SK-N-SH (cell line): ENCODE measurements at regions not wholly inside any gene's neighbourhood (a gene's known extent, or its start where the extent isn't known, plus 50 kb on each side); places are given as distances from the start of the nearest gene placed in this dataset.

Experiments used
- CTCF ChIA-PET: fragments of 300-600, 350-600 bp; formaldehyde crosslinking; extraction: SDS; loops from one replicate; lab custom pipeline; 2021; lab: Yijun Ruan, JAX
- POLR2A ChIA-PET: fragments of 350-600 bp; sonication (Branson Sonifier 250); formaldehyde crosslinking; extraction: SDS; loops from one replicate; lab custom pipeline; 2020; ENCODE audit warnings: antibody characterized with exemption, inconsistent platforms; lab: Yijun Ruan, JAX
- DNase-seq: peaks from one replicate; pipeline ENCODE4 v3.0.0; 2012
- H2AFZ ChIP-seq: fragments of 200-600 bp; sonication (generic); 2 replicates; pipeline ENCODE4 v1.8.1; 2016; ENCODE audit warnings: antibody characterized with exemption, mild to moderate bottlenecking, low read depth
- H3F3A ChIP-seq: fragments of 200-600 bp; sonication (generic); replicated peaks from 2 replicates; pipeline ENCODE3; 2016; ENCODE audit warnings: antibody characterized with exemption, mild to moderate bottlenecking; ENCODE audit not compliant: insufficient read depth
- H3K27ac ChIP-seq, 2 experiments: fragments of 200-500 bp in 1 of 2; fragments of 200-600 bp in 1 of 2; sonication (Bioruptor generic) in 1 of 2; sonication (generic), shearing (Covaris generic) in 1 of 2; 2 replicates each; pipeline versions ENCODE4 v1.5.1 to v1.6.1; 2014 to 2016; ENCODE audit warnings: low read depth in 2 of 2, inconsistent platforms in 1 of 2, low read length in 1 of 2, mild to moderate bottlenecking in 1 of 2, mixed read lengths in 1 of 2
- H3K27me3 ChIP-seq: fragments of 200-600 bp; sonication (generic), shearing (Covaris generic); 2 replicates; pipeline ENCODE4 v1.6.1; 2016; ENCODE audit warnings: mixed run types; ENCODE audit not compliant: insufficient read depth
- H3K36me3 ChIP-seq, 2 experiments: fragments of 200-500 bp in 1 of 2; fragments of 200-600 bp in 1 of 2; sonication (Bioruptor generic) in 1 of 2; sonication (generic) in 1 of 2; replicated peaks in 1 of 2; 2 replicates each; pipeline versions ENCODE3 to v1.5.1; 2014 to 2016; ENCODE audit warnings: low read length in 1 of 2, mild to moderate bottlenecking in 1 of 2; ENCODE audit not compliant: insufficient read depth in 2 of 2, control insufficient read depth in 1 of 2
- H3K4me1 ChIP-seq, 2 experiments: fragments of 200-500 bp in 1 of 2; fragments of 200-600 bp in 1 of 2; sonication (Bioruptor generic) in 1 of 2; sonication (generic), shearing (Covaris generic) in 1 of 2; 2 replicates each; pipeline versions ENCODE4 v1.5.1 to v1.6.1; 2014 to 2016; ENCODE audit warnings: low read depth in 1 of 2, low read length in 1 of 2, mixed run types in 1 of 2; ENCODE audit not compliant: insufficient read depth in 2 of 2, control insufficient read depth in 1 of 2
- H3K4me2 ChIP-seq: fragments of 200-600 bp; sonication (generic), shearing (Covaris generic); 2 replicates; pipeline ENCODE4 v1.6.1; 2017; ENCODE audit warnings: mixed run types
- H3K4me3 ChIP-seq, 2 experiments: fragments of 200-500 bp in 1 of 2; fragments of 200-600 bp in 1 of 2; sonication (Bioruptor generic) in 1 of 2; sonication (generic), shearing (Covaris generic) in 1 of 2; 2 replicates each; pipeline versions ENCODE4 v1.5.1 to v1.8.1; 2014 to 2016; ENCODE audit warnings: low read depth in 2 of 2, inconsistent platforms in 1 of 2, low read length in 1 of 2, mild to moderate bottlenecking in 1 of 2, mixed read lengths in 1 of 2, moderate library complexity in 1 of 2
- H3K79me2 ChIP-seq: fragments of 200-600 bp; sonication (generic); 2 replicates; pipeline ENCODE4 v1.8.1; 2017; ENCODE audit warnings: mild to moderate bottlenecking; ENCODE audit not compliant: insufficient read depth
- H3K9ac ChIP-seq: fragments of 200-600 bp; sonication (generic); 2 replicates; pipeline ENCODE4 v1.6.1; 2017; ENCODE audit warnings: mixed run types
- H3K9me2 ChIP-seq: fragments of 200-600 bp; sonication (generic); 2 replicates; pipeline ENCODE4 v1.6.1; 2017; ENCODE audit warnings: mixed run types
- H3K9me3 ChIP-seq: fragments of 200-600 bp; sonication (generic); 2 replicates; pipeline ENCODE4 v1.6.1; 2017; ENCODE audit warnings: mixed run types, mild to moderate bottlenecking, moderate library complexity
- H4K20me1 ChIP-seq: fragments of 200-600 bp; sonication (generic); 2 replicates; pipeline ENCODE4 v1.6.1; 2017; ENCODE audit warnings: mild to moderate bottlenecking, mixed run types; ENCODE audit not compliant: insufficient read depth
- CHD2 ChIP-seq: fragments of 150-350 bp; IDR thresholded peaks from 2 replicates; pipeline ENCODE4 v1.6.1; 2018; ENCODE audit warnings: low read length; ENCODE audit not compliant: partially characterized antibody
- CTCF ChIP-seq: fragments of 200-600 bp; sonication (generic); IDR thresholded peaks from 2 replicates; pipeline ENCODE4 v1.6.1; 2017; ENCODE audit warnings: antibody characterized with exemption, mild to moderate bottlenecking, moderate library complexity
- EP300 ChIP-seq, 2 experiments: IDR thresholded peaks; 2 replicates each; pipeline versions ENCODE4 v1.4.0 to v1.6.1; 2012; ENCODE audit warnings: borderline replicate concordance in 1 of 2, low read depth in 1 of 2, low read length in 1 of 2
- EZH2phosphoT487 ChIP-seq: fragments of 200-600 bp; sonication (generic); IDR thresholded peaks from 2 replicates; pipeline ENCODE4 v1.6.1; 2017; ENCODE audit warnings: low read depth, mixed run types, mild to moderate bottlenecking, antibody characterized with exemption, moderate library complexity, borderline replicate concordance
- MEF2A ChIP-seq: IDR thresholded peaks from 2 replicates; pipeline ENCODE4 v1.4.0; 2012; ENCODE audit warnings: low read depth, borderline replicate concordance
- NFIC ChIP-seq: IDR thresholded peaks from 2 replicates; pipeline ENCODE4 v1.4.0; 2012; ENCODE audit warnings: borderline replicate concordance
- PBX3 ChIP-seq: IDR thresholded peaks from 2 replicates; pipeline ENCODE4; 2012
- POLR2AphosphoS5 ChIP-seq: IDR thresholded peaks from 2 replicates; pipeline ENCODE4 v1.6.1; 2012; ENCODE audit warnings: low read depth, low read length
- RAD21 ChIP-seq: IDR thresholded peaks from 2 replicates; pipeline ENCODE4 v1.6.1; 2012; ENCODE audit warnings: mild to moderate bottlenecking, low read length
- REST ChIP-seq: IDR thresholded peaks from 2 replicates; pipeline ENCODE4 v1.6.1; 2012; ENCODE audit warnings: mild to moderate bottlenecking, low read depth, low read length, moderate library complexity
- RFX5 ChIP-seq: IDR thresholded peaks from 2 replicates; pipeline ENCODE4 v1.6.1; 2012; ENCODE audit warnings: mild to moderate bottlenecking, improper control_type of control experiment, low read length
- RXRA ChIP-seq: IDR thresholded peaks from 2 replicates; pipeline ENCODE4 v1.4.0; 2012; ENCODE audit warnings: low read depth, mild to moderate bottlenecking, borderline replicate concordance
- SMC3 ChIP-seq: IDR thresholded peaks from 2 replicates; pipeline ENCODE4 v1.6.1; 2012; ENCODE audit warnings: low read depth, low read length, improper control_type of control experiment
- TAF1 ChIP-seq: IDR thresholded peaks from 2 replicates; pipeline ENCODE4 v1.6.1; 2012; ENCODE audit warnings: low read depth, mild to moderate bottlenecking, low read length, moderate library complexity, borderline replicate concordance
- TCF12 ChIP-seq: IDR thresholded peaks from 2 replicates; pipeline ENCODE4 v1.4.0; 2012
- USF1 ChIP-seq: IDR thresholded peaks from 2 replicates; pipeline ENCODE4 v1.4.0; 2012; ENCODE audit warnings: low read depth, borderline replicate concordance
- YY1 ChIP-seq: IDR thresholded peaks from 2 replicates; pipeline ENCODE4 v1.4.0; 2012; ENCODE audit warnings: low read depth, mild to moderate bottlenecking
- ZBTB33 ChIP-seq: IDR thresholded peaks from 2 replicates; pipeline ENCODE4 v1.4.0; 2012; ENCODE audit warnings: low read depth, borderline replicate concordance
- WGBS: methylation state at CpG from one replicate; pipeline ENCODE4 v1.1.6; 2017; ENCODE audit warnings: low lambda C conversion rate; 5-methylcytosine and 5-hydroxymethylcytosine counted together

- Histone ChIP-seq H2AFZ (no peak overlapping the region), H3F3A (peaks cover 18% of the 10 kb centered on the region), H3K79me2 (no peaks in the 10 kb centered on the region), H3K9me2 (no peaks in the 10 kb centered on the region), H4K20me1 (no peaks in the 10 kb centered on the region), H3K4me1 (peaks cover 6 to 79% of the 10 kb centered on the region in 2 experiments; a peak in 3 of 4 replicates), H3K36me3 (no peaks in the 10 kb centered on the region), H3K27me3 (no peaks in the 10 kb centered on the region)
- no peak for DNase-seq
- CTCF ChIA-PET, result interaction anchor here (1.0 to 5.6 kb wide), 5 partner anchors 12 to 176 kb away, joined by 3 to 48 read pairs (median 5); no protein-coding TSS in a partner anchor
- TF ChIP-seq MEF2A, result no peak
- TF ChIP-seq TCF12, result no peak
- TF ChIP-seq USF1, result no peak
- TF ChIP-seq EZH2phosphoT487, result no peak
- no peak for TF ChIP-seq YY1
- TF ChIP-seq CTCF, result no peak
- no peak for TF ChIP-seq ZBTB33
- no peak for TF ChIP-seq REST
- no peak for TF ChIP-seq EP300 (IDR thresholded peaks at IDR 0.05; ENCODE audit: borderline replicate concordance in 1 of 2, low read depth in 1 of 2, low read length in 1 of 2)
- no peak for TF ChIP-seq RFX5
- no peak for TF ChIP-seq RAD21
- no peak for TF ChIP-seq SMC3
- no peak for TF ChIP-seq CHD2
- TF ChIP-seq NFIC, result no peak
- TF ChIP-seq TAF1, result no peak
- no peak for TF ChIP-seq PBX3
- no peak for TF ChIP-seq POLR2AphosphoS5
- no peak for TF ChIP-seq RXRA
- TF ChIP-seq, all 33 proteins: peak for 0
- H3K4me2 ChIP-seq, result no peak overlapping the region
- peak overlapping the region in 1 of 2 experiments; percentile 98; a peak in 2 of 4 replicates for H3K27ac ChIP-seq
- H3K9ac ChIP-seq, result no peak overlapping the region
- no peaks in the 10 kb centered on the region for H3K9me3 ChIP-seq
- POLR2A ChIA-PET, result interaction anchor here (1.0 to 4.5 kb wide), 2 partner anchors 8 to 135 kb away, joined by 3 to 49 read pairs; no protein-coding TSS in a partner anchor
- 64% methylated on average over 4 of the region's 4 CpGs for WGBS
- H3K4me3 ChIP-seq, result no peak overlapping the region
These were observed 76.6 kb downstream of the CPN2 start for GRCh38 chr3:194274424-194275085.
